Calu3 (cell line): ENCODE measurements at regions not wholly inside any gene's neighbourhood (a gene's known extent, or its start where the extent isn't known, plus 50 kb on each side); places are given as distances from the start of the nearest gene placed in this dataset.
"Not testable (repeated sequence)": the region's sequence is repeated elsewhere in the genome, so short reads cannot be mapped to it uniquely, and the experiment has no call there.

Source experiments
- BruUV-seq: library from RNA; stranded (reverse); fragments of 400-500 nt; replicated peaks from 2 replicates; lab custom pipeline; 2021; lab: Mats Ljungman, UMichigan
- CTCF ChIA-PET: fragments of 300-600 bp; sonication (Branson Sonifier 250); formaldehyde crosslinking; loops from one replicate; lab custom pipeline; 2022; ENCODE audit warnings: antibody characterized with exemption; lab: Charles Lee
- DNase-seq: peaks from one replicate; pipeline ENCODE4 v3.0.0; 2022
- H3K27ac Mint-ChIP-seq: one replicate; pipeline ENCODE4 v1.8.0; 2022; ENCODE audit warnings: mixed read lengths; ENCODE audit not compliant: unreplicated experiment
- H3K27me3 Mint-ChIP-seq: one replicate; pipeline ENCODE4 v1.8.0; 2022; ENCODE audit warnings: mixed read lengths; ENCODE audit not compliant: unreplicated experiment
- H3K36me3 Mint-ChIP-seq: one replicate; pipeline ENCODE4 v1.8.0; 2022; ENCODE audit warnings: mild to moderate bottlenecking, moderate library complexity, mixed read lengths; ENCODE audit not compliant: insufficient read depth, unreplicated experiment
- H3K4me1 Mint-ChIP-seq: one replicate; pipeline ENCODE4 v1.8.0; 2022; ENCODE audit warnings: mild to moderate bottlenecking, low read depth, mixed read lengths; ENCODE audit not compliant: unreplicated experiment
- H3K4me3 Mint-ChIP-seq: one replicate; pipeline ENCODE4 v1.8.0; 2022; ENCODE audit warnings: mild to moderate bottlenecking, low read depth, moderate library complexity, mixed read lengths; ENCODE audit not compliant: unreplicated experiment
- H3K9me3 Mint-ChIP-seq: one replicate; pipeline ENCODE4 v1.8.0; 2022; ENCODE audit warnings: low read depth, mixed read lengths; ENCODE audit not compliant: unreplicated experiment
- intact Hi-C: fragments of 100-400 bp; cut with micrococcal nuclease; formaldehyde crosslinking; loops from one replicate; pipeline ENCODE4 v1.10.0; 2022; ENCODE audit not compliant: unreplicated experiment
- TF ChIP-seq, protein P1 (sequence below): fragments of 200-600 bp; IDR thresholded peaks from one replicate; pipeline ENCODE4 v1.8.0; 2022; ENCODE audit warnings: antibody characterized with exemption; ENCODE audit not compliant: unreplicated experiment

DNA sequence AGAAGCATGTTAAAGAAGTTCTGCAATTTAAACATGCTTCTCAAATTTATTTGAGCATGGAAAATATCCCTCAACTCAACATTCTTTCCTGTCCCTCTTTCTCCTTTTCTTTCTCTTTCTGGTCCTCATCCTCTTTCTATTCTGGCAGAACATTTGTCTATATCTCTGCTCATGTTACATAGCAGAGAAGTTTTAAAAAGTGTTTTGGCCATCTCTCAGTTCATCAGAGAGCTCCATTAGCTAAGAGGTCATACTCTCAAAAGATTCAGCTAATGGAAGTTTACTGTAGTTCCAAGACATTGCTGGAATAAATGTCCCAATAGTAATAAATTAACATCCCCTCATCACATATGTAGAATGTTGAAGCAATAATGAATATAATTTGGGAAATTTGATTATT, 53.5 kb downstream of the XCL2 start:
- Mint-ChIP-seq H3K4me3 (no peak overlapping the region), H3K4me1 (peaks cover 3% of the 10 kb centered on the region), H3K9me3 (peaks cover 6% of the 10 kb centered on the region), H3K27ac (no peak overlapping the region), H3K27me3 (no peaks in the 10 kb centered on the region), H3K36me3 (peaks cover 2% of the 10 kb centered on the region)
- no TSS peak for BruUV-seq
- intact Hi-C loops: no loop called here
- no peak for DNase-seq
- TF ChIP-seq, protein P1, sequence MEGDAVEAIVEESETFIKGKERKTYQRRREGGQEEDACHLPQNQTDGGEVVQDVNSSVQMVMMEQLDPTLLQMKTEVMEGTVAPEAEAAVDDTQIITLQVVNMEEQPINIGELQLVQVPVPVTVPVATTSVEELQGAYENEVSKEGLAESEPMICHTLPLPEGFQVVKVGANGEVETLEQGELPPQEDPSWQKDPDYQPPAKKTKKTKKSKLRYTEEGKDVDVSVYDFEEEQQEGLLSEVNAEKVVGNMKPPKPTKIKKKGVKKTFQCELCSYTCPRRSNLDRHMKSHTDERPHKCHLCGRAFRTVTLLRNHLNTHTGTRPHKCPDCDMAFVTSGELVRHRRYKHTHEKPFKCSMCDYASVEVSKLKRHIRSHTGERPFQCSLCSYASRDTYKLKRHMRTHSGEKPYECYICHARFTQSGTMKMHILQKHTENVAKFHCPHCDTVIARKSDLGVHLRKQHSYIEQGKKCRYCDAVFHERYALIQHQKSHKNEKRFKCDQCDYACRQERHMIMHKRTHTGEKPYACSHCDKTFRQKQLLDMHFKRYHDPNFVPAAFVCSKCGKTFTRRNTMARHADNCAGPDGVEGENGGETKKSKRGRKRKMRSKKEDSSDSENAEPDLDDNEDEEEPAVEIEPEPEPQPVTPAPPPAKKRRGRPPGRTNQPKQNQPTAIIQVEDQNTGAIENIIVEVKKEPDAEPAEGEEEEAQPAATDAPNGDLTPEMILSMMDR: no peak
- CTCF ChIA-PET: no interaction called here

DNA sequence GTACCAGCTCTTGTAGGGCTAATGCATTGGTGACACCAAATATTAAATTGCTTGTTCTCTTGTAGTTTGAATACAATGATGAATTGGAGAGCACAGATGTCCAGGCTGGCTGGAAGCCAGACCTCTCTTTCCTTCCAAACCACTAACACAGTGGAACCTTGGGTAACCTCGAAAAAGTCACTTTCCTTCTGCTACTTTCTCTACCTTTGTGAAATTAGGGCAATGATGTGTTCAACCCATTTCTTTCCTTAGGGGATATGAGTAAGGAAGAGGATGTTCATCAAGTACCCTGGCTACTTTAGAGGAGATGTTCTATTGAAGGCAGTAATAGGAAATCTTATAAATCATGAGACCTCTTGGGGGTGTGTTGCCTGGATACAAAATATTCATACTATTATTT, 55.7 kb downstream of the XCL2 start:
- Mint-ChIP-seq H3K4me1 (peaks cover 15% of the 10 kb centered on the region), H3K27me3 (no peaks in the 10 kb centered on the region), H3K9me3 (peaks cover 6% of the 10 kb centered on the region), H3K36me3 (no peaks in the 10 kb centered on the region), H3K27ac (no peak overlapping the region), H3K4me3 (no peak overlapping the region)
- BruUV-seq: no TSS peak
- TF ChIP-seq, protein P1: no peak
- intact Hi-C loops: no loop called here
- DNase-seq: peak; percentile 22
- CTCF ChIA-PET: interaction anchor here (0.6 kb wide), 1 partner anchor 18 kb away, joined by 3 read pairs; no protein-coding TSS in a partner anchor

DNA sequence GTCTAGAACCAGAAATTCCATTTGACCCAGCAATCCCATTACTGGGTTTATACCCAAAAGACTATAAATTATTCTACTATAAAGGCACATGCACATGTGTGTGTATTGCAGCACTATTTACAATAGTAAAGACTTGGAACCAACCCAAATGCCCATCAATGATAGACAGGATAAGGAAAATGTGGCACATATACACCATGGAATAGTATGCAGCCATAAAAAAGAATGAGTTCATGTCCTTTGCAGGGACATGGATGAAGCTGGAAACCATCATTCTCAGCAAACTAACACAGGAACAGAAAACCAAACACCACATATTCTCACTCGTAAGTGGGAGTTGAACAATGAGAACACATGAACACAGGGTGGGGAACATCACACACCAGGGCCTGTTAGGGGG, 57.0 kb downstream of the XCL2 start:
- H3K4me3 Mint-ChIP-seq, DNase-seq, H3K27ac Mint-ChIP-seq, CTCF ChIA-PET, BruUV-seq, intact Hi-C loops, H3K9me3 Mint-ChIP-seq, H3K27me3 Mint-ChIP-seq, H3K36me3 Mint-ChIP-seq: not testable (repeated sequence)
- H3K4me1 Mint-ChIP-seq: peaks cover 27% of the 10 kb centered on the region

DNA sequence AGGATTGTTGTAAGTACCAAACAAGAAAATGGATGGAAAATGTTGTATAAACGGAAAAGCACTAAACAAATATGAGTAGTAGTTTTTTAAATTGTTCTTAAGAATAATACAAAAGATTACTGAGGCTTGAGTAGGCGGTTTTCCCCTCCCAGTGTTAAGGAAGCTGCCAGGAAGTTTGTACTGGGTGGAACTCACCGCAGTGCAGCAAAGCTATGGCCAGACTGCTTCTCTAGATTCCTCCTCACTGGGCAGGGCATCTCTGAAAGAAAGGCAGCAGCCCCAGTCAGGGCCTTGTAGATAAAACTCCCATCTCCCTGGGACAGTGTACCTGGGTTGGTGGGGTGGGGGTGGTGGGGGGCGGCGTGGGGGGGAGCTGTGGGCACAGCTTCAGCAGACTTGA, 58.7 kb downstream of the XCL2 start:
- CTCF ChIA-PET: interaction anchor here (1.3 to 2.2 kb wide), 2 partner anchors 14 to 16 kb away, joined by 3 to 7 read pairs; no protein-coding TSS in a partner anchor
- BruUV-seq: no TSS peak
- H3K36me3 Mint-ChIP-seq: no peaks in the 10 kb centered on the region
- H3K4me3 Mint-ChIP-seq: no peak overlapping the region
- peaks cover 28% of the 10 kb centered on the region for H3K4me1 Mint-ChIP-seq
- no peaks in the 10 kb centered on the region for H3K27me3 Mint-ChIP-seq
- no peak overlapping the region for H3K27ac Mint-ChIP-seq
- H3K9me3 Mint-ChIP-seq: no peaks in the 10 kb centered on the region
- intact Hi-C loops: no loop called here
- peak; percentile 42 for DNase-seq
- TF ChIP-seq, protein P1: no peak

DNA sequence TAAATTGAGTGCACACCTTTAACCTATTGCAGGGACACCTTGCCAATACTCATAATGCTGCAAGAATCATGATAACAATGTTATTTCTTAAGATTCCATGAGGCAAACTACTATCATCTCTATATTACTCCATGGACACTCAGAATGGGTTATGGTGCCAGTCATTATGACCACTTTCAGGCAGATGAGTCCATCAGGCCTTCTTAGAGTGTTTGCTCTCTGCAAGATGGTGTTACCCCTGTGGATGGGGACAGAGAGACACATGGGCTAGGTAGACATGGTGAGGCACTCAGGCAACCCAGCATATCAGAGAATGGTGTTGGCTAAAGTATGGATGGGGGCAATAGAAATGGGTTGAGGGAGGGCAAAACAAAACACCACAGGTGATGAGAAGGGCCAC, 59.7 kb downstream of the XCL2 start:
- H3K9me3 Mint-ChIP-seq: no peaks in the 10 kb centered on the region
- peak overlapping the region; percentile 27 for H3K4me3 Mint-ChIP-seq
- TF ChIP-seq, protein P1: no peak
- no peaks in the 10 kb centered on the region for H3K27me3 Mint-ChIP-seq
- intact Hi-C loops: no loop called here
- H3K4me1 Mint-ChIP-seq: peaks cover 28% of the 10 kb centered on the region
- DNase-seq: no peak
- no peaks in the 10 kb centered on the region for H3K36me3 Mint-ChIP-seq
- H3K27ac Mint-ChIP-seq: peak overlapping the region; percentile 77
- BruUV-seq: no TSS peak
- CTCF ChIA-PET: interaction anchor here (0.6 to 2.2 kb wide), 4 partner anchors 13 to 1121 kb away, joined by 3 to 7 read pairs (median 4); no protein-coding TSS in a partner anchor
